Neural cell (in vitro differentiated cells): ENCODE measurements at regions not wholly inside any gene's neighbourhood (a gene's known extent, or its start where the extent isn't known, plus 50 kb on each side); places are given as distances from the start of the nearest gene placed in this dataset.

Experiments used
- H2AFZ ChIP-seq: fragments of 200-600, 300-800 bp; sonication (generic), shearing (Covaris generic); 2 replicates; pipeline ENCODE4 v1.6.0; 2014; ENCODE audit warnings: low read depth, mild to moderate bottlenecking, antibody characterized with exemption, low read length, moderate library complexity
- H3F3A ChIP-seq: fragments of 200-600 bp; shearing (Covaris generic); 2 replicates; pipeline ENCODE4 v1.6.1; 2016; ENCODE audit warnings: mild to moderate bottlenecking, moderate library complexity, mixed read lengths, antibody characterized with exemption, low read length; ENCODE audit not compliant: insufficient read depth, poor library complexity, severe bottlenecking
- H3K27ac ChIP-seq: fragments of 200-600, 300-800 bp; sonication (generic), shearing (Covaris generic); 2 replicates; pipeline ENCODE4 v1.5.1; 2014; ENCODE audit warnings: mild to moderate bottlenecking, low read length, moderate library complexity
- H3K27me3 ChIP-seq: fragments of 300-800, 200-600 bp; sonication (generic), shearing (Covaris generic); 2 replicates; pipeline ENCODE4 v1.6.0; 2014; ENCODE audit warnings: mild to moderate bottlenecking, low read depth, low read length, moderate library complexity; ENCODE audit not compliant: insufficient read depth
- H3K36me3 ChIP-seq: fragments of 300-800, 200-600 bp; sonication (generic), shearing (Covaris generic); 2 replicates; pipeline ENCODE4 v1.5.1; 2014; ENCODE audit warnings: mild to moderate bottlenecking, antibody characterized with exemption, low read length, moderate library complexity; ENCODE audit not compliant: insufficient read depth
- H3K4me2 ChIP-seq: fragments of 300-800, 200-600 bp; sonication (generic), shearing (Covaris generic); 2 replicates; pipeline ENCODE4 v1.6.0; 2014; ENCODE audit warnings: mild to moderate bottlenecking, low read length
- H3K4me3 ChIP-seq: fragments of 300-800, 200-600 bp; sonication (generic), shearing (Covaris generic); 2 replicates; pipeline ENCODE4 v1.5.1; 2014; ENCODE audit warnings: mild to moderate bottlenecking, low read length, moderate library complexity
- H3K79me2 ChIP-seq: fragments of 200-600 bp; shearing (Covaris generic); replicated peaks from 2 replicates; pipeline ENCODE4 v1.6.0; 2014; ENCODE audit warnings: mild to moderate bottlenecking, low read length, moderate library complexity; ENCODE audit not compliant: insufficient read depth
- H3K9ac ChIP-seq: fragments of 300-800, 200-600 bp; sonication (generic), shearing (Covaris generic); 2 replicates; pipeline ENCODE4 v1.6.1; 2016; ENCODE audit warnings: mild to moderate bottlenecking, low read length, mixed read lengths
- H3K9me2 ChIP-seq: fragments of 200-600 bp; shearing (Covaris generic); 2 replicates; pipeline ENCODE4 v1.6.1; 2016; ENCODE audit warnings: mild to moderate bottlenecking, low read length, mixed read lengths; ENCODE audit not compliant: insufficient read depth
- H3K9me3 ChIP-seq: fragments of 200-600, 300-800 bp; sonication (generic), shearing (Covaris generic); 2 replicates; pipeline ENCODE4 v1.6.1; 2016; ENCODE audit warnings: mild to moderate bottlenecking, mixed run types, low read length, moderate library complexity, mixed read lengths
- H4K20me1 ChIP-seq: fragments of 200-600 bp; shearing (Covaris generic); 2 replicates; pipeline ENCODE4 v1.6.1; 2016; ENCODE audit warnings: mild to moderate bottlenecking, mixed run types; ENCODE audit not compliant: insufficient read depth
- EP300 ChIP-seq: fragments of 450-650 bp; conservative IDR thresholded peaks from 2 replicates; pipeline ENCODE4 v1.6.1; 2014; ENCODE audit warnings: antibody characterized with exemption, mild to moderate bottlenecking, moderate library complexity; ENCODE audit not compliant: poor library complexity, severe bottlenecking
- EZH2 ChIP-seq: fragments of 200-600, 300-800 bp; shearing (Covaris generic), sonication (generic); IDR thresholded peaks from 2 replicates; pipeline ENCODE4 v1.6.1; 2014; ENCODE audit warnings: antibody characterized with exemption, low read length, borderline replicate concordance, mild to moderate bottlenecking; ENCODE audit not compliant: insufficient read depth, poor library complexity, severe bottlenecking
- MXI1 ChIP-seq: fragments of 450-650 bp; conservative IDR thresholded peaks from 2 replicates; pipeline ENCODE4 v1.6.1; 2014; ENCODE audit warnings: antibody characterized with exemption, mild to moderate bottlenecking; ENCODE audit not compliant: poor library complexity, severe bottlenecking
- POLR2AphosphoS5 ChIP-seq: IDR thresholded peaks from 2 replicates; pipeline ENCODE4 v1.6.1; 2012
- RAD21 ChIP-seq: fragments of 450-650 bp; conservative IDR thresholded peaks from 2 replicates; pipeline ENCODE4 v1.6.1; 2014; ENCODE audit warnings: antibody characterized with exemption, mild to moderate bottlenecking, moderate library complexity
- SMC3 ChIP-seq: fragments of 450-650 bp; conservative IDR thresholded peaks from 2 replicates; pipeline ENCODE4 v1.6.1; 2014; ENCODE audit warnings: antibody characterized with exemption, mild to moderate bottlenecking, moderate library complexity; ENCODE audit not compliant: poor library complexity
- TAF1 ChIP-seq: IDR thresholded peaks from 2 replicates; pipeline ENCODE4 v1.6.1; 2012; ENCODE audit warnings: low read depth
- TF ChIP-seq, protein P1 (sequence below): fragments of 450-650 bp; IDR thresholded peaks from 2 replicates; pipeline ENCODE4 v1.5.1; 2014; ENCODE audit warnings: antibody characterized with exemption, mild to moderate bottlenecking, moderate library complexity; ENCODE audit not compliant: poor library complexity, severe bottlenecking
- TF ChIP-seq, protein P2 (sequence below): IDR thresholded peaks from 2 replicates; pipeline ENCODE4 v1.6.1; 2012; ENCODE audit warnings: borderline replicate concordance

DNA sequence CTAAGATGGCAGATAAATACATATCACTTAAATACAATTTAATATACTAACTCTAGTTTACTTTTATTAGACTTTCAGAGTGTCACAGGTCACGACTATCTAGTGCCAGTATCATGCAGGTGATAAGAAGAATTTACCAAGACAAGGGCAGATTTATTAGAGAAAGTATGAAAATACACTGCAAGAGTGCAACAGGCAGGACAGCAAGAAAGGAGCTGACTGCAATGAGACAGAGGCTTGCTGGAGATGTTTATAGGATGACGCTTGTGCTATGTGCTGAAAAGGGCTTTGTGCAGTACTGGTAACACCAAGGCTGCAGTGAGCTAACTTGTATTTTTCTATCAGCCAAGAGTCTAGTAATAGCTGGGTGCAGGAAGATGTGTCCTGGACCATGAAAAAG lies 96.7 kb upstream of the QRFPR start:
- no peaks in the 10 kb centered on the region for H4K20me1 ChIP-seq
- TF ChIP-seq TAF1 = no peak
- TF ChIP-seq MXI1 = no peak
- TF ChIP-seq EP300 = no peak
- TF ChIP-seq, protein P1, sequence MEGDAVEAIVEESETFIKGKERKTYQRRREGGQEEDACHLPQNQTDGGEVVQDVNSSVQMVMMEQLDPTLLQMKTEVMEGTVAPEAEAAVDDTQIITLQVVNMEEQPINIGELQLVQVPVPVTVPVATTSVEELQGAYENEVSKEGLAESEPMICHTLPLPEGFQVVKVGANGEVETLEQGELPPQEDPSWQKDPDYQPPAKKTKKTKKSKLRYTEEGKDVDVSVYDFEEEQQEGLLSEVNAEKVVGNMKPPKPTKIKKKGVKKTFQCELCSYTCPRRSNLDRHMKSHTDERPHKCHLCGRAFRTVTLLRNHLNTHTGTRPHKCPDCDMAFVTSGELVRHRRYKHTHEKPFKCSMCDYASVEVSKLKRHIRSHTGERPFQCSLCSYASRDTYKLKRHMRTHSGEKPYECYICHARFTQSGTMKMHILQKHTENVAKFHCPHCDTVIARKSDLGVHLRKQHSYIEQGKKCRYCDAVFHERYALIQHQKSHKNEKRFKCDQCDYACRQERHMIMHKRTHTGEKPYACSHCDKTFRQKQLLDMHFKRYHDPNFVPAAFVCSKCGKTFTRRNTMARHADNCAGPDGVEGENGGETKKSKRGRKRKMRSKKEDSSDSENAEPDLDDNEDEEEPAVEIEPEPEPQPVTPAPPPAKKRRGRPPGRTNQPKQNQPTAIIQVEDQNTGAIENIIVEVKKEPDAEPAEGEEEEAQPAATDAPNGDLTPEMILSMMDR = no peak
- TF ChIP-seq SMC3 = no peak
- no peak for TF ChIP-seq POLR2AphosphoS5
- TF ChIP-seq RAD21 = no peak
- TF ChIP-seq, protein P2, sequence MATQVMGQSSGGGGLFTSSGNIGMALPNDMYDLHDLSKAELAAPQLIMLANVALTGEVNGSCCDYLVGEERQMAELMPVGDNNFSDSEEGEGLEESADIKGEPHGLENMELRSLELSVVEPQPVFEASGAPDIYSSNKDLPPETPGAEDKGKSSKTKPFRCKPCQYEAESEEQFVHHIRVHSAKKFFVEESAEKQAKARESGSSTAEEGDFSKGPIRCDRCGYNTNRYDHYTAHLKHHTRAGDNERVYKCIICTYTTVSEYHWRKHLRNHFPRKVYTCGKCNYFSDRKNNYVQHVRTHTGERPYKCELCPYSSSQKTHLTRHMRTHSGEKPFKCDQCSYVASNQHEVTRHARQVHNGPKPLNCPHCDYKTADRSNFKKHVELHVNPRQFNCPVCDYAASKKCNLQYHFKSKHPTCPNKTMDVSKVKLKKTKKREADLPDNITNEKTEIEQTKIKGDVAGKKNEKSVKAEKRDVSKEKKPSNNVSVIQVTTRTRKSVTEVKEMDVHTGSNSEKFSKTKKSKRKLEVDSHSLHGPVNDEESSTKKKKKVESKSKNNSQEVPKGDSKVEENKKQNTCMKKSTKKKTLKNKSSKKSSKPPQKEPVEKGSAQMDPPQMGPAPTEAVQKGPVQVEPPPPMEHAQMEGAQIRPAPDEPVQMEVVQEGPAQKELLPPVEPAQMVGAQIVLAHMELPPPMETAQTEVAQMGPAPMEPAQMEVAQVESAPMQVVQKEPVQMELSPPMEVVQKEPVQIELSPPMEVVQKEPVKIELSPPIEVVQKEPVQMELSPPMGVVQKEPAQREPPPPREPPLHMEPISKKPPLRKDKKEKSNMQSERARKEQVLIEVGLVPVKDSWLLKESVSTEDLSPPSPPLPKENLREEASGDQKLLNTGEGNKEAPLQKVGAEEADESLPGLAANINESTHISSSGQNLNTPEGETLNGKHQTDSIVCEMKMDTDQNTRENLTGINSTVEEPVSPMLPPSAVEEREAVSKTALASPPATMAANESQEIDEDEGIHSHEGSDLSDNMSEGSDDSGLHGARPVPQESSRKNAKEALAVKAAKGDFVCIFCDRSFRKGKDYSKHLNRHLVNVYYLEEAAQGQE = no peak
- TF ChIP-seq EZH2 = no peak

DNA sequence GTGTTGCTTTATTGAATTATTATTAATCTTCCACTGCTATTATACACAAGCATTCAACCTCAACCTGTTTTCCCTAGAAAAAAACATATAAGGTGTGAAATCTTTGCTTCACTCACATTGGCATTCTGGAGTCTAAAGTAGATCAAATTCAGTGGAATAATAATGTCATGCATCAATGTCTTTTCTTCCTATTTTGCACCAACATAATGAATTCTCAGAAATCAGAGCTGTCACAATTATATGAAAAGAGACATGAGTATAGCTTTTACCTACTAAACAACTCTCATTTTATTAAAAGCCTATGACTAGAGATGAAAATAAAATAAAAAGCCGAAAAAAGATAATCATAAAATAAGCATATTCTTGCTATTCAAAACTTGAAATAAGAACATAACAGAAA lies 96.3 kb upstream of the QRFPR start:
- H2AFZ ChIP-seq = no peak overlapping the region
- peak overlapping the region; percentile 10 for H3K27ac ChIP-seq
- H3K36me3 ChIP-seq = no peaks in the 10 kb centered on the region
- H3K4me3 ChIP-seq = no peak overlapping the region
- no peaks in the 10 kb centered on the region for H4K20me1 ChIP-seq
- peak overlapping the region; percentile 40 for H3K4me2 ChIP-seq
- no peaks in the 10 kb centered on the region for H3K79me2 ChIP-seq
- no peaks in the 10 kb centered on the region for H3K9me3 ChIP-seq
- H3K27me3 ChIP-seq = no peaks in the 10 kb centered on the region
- peaks cover 2% of the 10 kb centered on the region for H3F3A ChIP-seq
- no peak for TF ChIP-seq RAD21
- no peak for TF ChIP-seq SMC3
- no peak for TF ChIP-seq TAF1
- peak; percentile 96 for TF ChIP-seq EP300
- TF ChIP-seq, protein P2 = peak; percentile 69
- no peak for TF ChIP-seq EZH2
- TF ChIP-seq, protein P1 = no peak
- peak; percentile 81 for TF ChIP-seq POLR2AphosphoS5
- no peak for TF ChIP-seq MXI1
- H3K9ac ChIP-seq = no peak overlapping the region
- H3K9me2 ChIP-seq = no peaks in the 10 kb centered on the region

More for the DNA sequence above, 96.7 kb upstream of the QRFPR start:
- H3K9me2 ChIP-seq = no peaks in the 10 kb centered on the region
- no peaks in the 10 kb centered on the region for H3K9me3 ChIP-seq
- H3K9ac ChIP-seq = no peak overlapping the region
- no peaks in the 10 kb centered on the region for H3K79me2 ChIP-seq
- peaks cover 2% of the 10 kb centered on the region for H3F3A ChIP-seq
- peak overlapping the region; percentile 10 for H3K27ac ChIP-seq
- H3K36me3 ChIP-seq = no peaks in the 10 kb centered on the region
- no peaks in the 10 kb centered on the region for H3K27me3 ChIP-seq
- no peak overlapping the region for H3K4me3 ChIP-seq
- H2AFZ ChIP-seq = no peak overlapping the region
- H3K4me2 ChIP-seq = peak overlapping the region; percentile 33
